OCI-LY3 (cell line): ENCODE measurements at regions not wholly inside any gene's neighbourhood (a gene's known extent, or its start where the extent isn't known, plus 50 kb on each side); places are given as distances from the start of the nearest gene placed in this dataset.

ENCODE experiments used
- H2AFZ ChIP-seq: fragments of 200-600, 300-600 bp; shearing (Covaris generic); 2 replicates; pipeline ENCODE4 v1.6.0; 2014; ENCODE audit warnings: antibody characterized with exemption, low read depth, low read length
- H3K27ac ChIP-seq: fragments of 200-600, 300-600 bp; sonication (generic); 2 replicates; pipeline ENCODE4 v1.5.1; 2014; ENCODE audit warnings: mild to moderate bottlenecking, low read length, moderate library complexity, mixed read lengths
- H3K27me3 ChIP-seq: fragments of 200-600, 300-600 bp; sonication (generic); 2 replicates; pipeline ENCODE4 v1.6.1; 2014; ENCODE audit warnings: low read depth, low read length, mixed read lengths
- H3K36me3 ChIP-seq: fragments of 200-600, 300-600 bp; sonication (generic); replicated peaks from 2 replicates; pipeline ENCODE3; 2014; ENCODE audit warnings: low read depth, low read length, mixed read lengths
- H3K4me1 ChIP-seq: fragments of 300-600, 200-600 bp; sonication (generic); 2 replicates; pipeline ENCODE4 v1.6.1; 2014; ENCODE audit warnings: low read length, mixed read lengths
- H3K4me2 ChIP-seq: fragments of 200-600, 300-600 bp; sonication (generic); 2 replicates; pipeline ENCODE4 v1.6.1; 2014; ENCODE audit warnings: low read length, mixed read lengths
- H3K4me3 ChIP-seq: fragments of 300-600, 200-600 bp; sonication (generic); 2 replicates; pipeline ENCODE4 v1.5.1; 2014; ENCODE audit warnings: antibody characterized with exemption, mild to moderate bottlenecking, low read length, moderate library complexity
- H3K79me2 ChIP-seq: fragments of 300-600, 200-600 bp; shearing (Covaris generic); 2 replicates; pipeline ENCODE4 v1.6.1; 2014; ENCODE audit warnings: mild to moderate bottlenecking, low read length, mixed read lengths
- H3K9ac ChIP-seq: fragments of 300-600, 200-600 bp; shearing (Covaris generic); 2 replicates; pipeline ENCODE4 v1.6.0; 2014; ENCODE audit warnings: mild to moderate bottlenecking, low read length, moderate library complexity
- H3K9me3 ChIP-seq: fragments of 200-600, 300-600 bp; shearing (Covaris generic); 2 replicates; pipeline ENCODE4 v1.6.1; 2014; ENCODE audit warnings: low read length, mixed read lengths; ENCODE audit not compliant: insufficient read depth
- H4K20me1 ChIP-seq: fragments of 200-600, 300-600 bp; sonication (generic); 2 replicates; pipeline ENCODE4 v1.6.1; 2016; ENCODE audit warnings: low read length, mixed read lengths; ENCODE audit not compliant: insufficient read depth
- EZH2phosphoT487 ChIP-seq: fragments of 200-600 bp; shearing (Covaris generic); IDR thresholded peaks from 2 replicates; pipeline ENCODE4 v1.6.1; 2018; ENCODE audit warnings: antibody characterized with exemption, mixed run types, low read depth
- TF ChIP-seq, protein P1 (sequence below): fragments of 200-600, 300-600 bp; sonication (generic); IDR thresholded peaks from 2 replicates; pipeline ENCODE4 v1.5.1; 2014; ENCODE audit warnings: antibody characterized with exemption, low read length, low read depth

- TF ChIP-seq, protein P1, sequence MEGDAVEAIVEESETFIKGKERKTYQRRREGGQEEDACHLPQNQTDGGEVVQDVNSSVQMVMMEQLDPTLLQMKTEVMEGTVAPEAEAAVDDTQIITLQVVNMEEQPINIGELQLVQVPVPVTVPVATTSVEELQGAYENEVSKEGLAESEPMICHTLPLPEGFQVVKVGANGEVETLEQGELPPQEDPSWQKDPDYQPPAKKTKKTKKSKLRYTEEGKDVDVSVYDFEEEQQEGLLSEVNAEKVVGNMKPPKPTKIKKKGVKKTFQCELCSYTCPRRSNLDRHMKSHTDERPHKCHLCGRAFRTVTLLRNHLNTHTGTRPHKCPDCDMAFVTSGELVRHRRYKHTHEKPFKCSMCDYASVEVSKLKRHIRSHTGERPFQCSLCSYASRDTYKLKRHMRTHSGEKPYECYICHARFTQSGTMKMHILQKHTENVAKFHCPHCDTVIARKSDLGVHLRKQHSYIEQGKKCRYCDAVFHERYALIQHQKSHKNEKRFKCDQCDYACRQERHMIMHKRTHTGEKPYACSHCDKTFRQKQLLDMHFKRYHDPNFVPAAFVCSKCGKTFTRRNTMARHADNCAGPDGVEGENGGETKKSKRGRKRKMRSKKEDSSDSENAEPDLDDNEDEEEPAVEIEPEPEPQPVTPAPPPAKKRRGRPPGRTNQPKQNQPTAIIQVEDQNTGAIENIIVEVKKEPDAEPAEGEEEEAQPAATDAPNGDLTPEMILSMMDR: no peak
- no peak for TF ChIP-seq EZH2phosphoT487
- Histone ChIP-seq H3K9ac (no peak overlapping the region), H3K79me2 (no peaks in the 10 kb centered on the region), H3K4me1 (peaks cover 9% of the 10 kb centered on the region), H4K20me1 (no peaks in the 10 kb centered on the region), H2AFZ (no peak overlapping the region), H3K27me3 (no peaks in the 10 kb centered on the region), H3K4me2 (no peak overlapping the region), H3K9me3 (no peaks in the 10 kb centered on the region), H3K27ac (no peak overlapping the region), H3K36me3 (no peaks in the 10 kb centered on the region), H3K4me3 (no peak overlapping the region)
These were observed 414.2 kb upstream of the SEMA3C start for GRCh38 chr7:81333004-81333403.

DNA sequence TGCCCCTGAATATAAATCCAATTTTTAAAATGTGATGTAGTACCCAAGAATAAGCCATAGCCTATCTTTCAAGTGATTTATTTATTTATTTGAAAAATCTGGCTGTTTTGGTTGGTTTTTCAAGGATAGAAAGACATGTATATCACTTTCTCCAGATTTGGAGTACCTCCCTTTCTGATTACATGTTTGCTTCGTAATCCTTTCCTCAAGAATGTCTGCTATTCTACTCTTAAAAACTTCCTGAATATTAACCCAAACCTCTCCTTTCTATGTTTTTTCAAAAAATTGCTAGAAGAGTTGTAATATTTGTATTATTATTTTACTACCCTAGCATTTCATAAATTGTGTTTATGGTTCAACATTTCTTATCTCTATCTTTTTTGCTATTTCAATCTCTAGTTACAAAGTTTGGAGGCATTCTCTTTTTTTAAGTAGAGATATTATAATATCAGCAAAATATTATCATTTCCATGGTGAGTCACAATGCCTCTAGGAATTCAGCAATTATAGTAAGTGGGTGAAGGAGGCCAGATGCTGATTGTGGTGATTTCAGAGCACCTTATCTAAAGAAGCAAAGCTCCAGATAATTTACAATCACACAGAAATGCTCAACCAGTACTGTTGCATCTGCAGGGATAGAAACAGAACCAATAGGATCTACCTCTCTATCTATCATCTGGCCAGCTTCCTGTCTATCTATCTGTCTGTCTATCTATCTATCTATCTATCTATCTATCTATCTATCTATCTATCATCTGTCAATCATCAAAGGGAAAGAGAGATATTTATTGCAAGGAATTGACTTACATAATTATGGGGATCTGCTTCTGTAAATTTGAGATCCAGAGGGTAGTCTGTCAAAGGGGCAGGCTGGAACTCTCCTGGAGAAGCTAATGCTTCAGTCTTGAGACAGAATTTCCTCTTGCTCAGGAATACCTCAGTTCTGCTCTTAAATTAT lies 412.5 kb upstream of the SEMA3C start:
- TF ChIP-seq EZH2phosphoT487: no peak
- no peak overlapping the region for H2AFZ ChIP-seq

GRCh38 chr7:81330108-81330507 lies 411.3 kb upstream of the SEMA3C start:
- Histone ChIP-seq H3K4me1 (peaks cover 9% of the 10 kb centered on the region), H3K79me2 (no peaks in the 10 kb centered on the region), H3K9me3 (no peaks in the 10 kb centered on the region), H3K4me3 (no peak overlapping the region), H3K36me3 (no peaks in the 10 kb centered on the region), H3K9ac (no peak overlapping the region), H3K4me2 (peak overlapping the region; percentile 14; the same call in 1 of the 2 replicates), H3K27ac (no peak overlapping the region), H3K27me3 (no peaks in the 10 kb centered on the region), H2AFZ (no peak overlapping the region), H4K20me1 (no peaks in the 10 kb centered on the region)
- TF ChIP-seq, protein P1: no peak
- TF ChIP-seq EZH2phosphoT487: no peak

More for the DNA sequence above, 412.5 kb upstream of the SEMA3C start:
- H3K79me2 ChIP-seq: no peaks in the 10 kb centered on the region
- no peaks in the 10 kb centered on the region for H3K9me3 ChIP-seq
- H3K4me1 ChIP-seq: peaks cover 9% of the 10 kb centered on the region
- H4K20me1 ChIP-seq: no peaks in the 10 kb centered on the region
- no peak overlapping the region for H3K4me3 ChIP-seq
- no peak overlapping the region for H3K9ac ChIP-seq
- H3K36me3 ChIP-seq: no peaks in the 10 kb centered on the region
- no peak overlapping the region for H3K4me2 ChIP-seq
- H3K27ac ChIP-seq: no peak overlapping the region
- H3K27me3 ChIP-seq: no peaks in the 10 kb centered on the region

DNA sequence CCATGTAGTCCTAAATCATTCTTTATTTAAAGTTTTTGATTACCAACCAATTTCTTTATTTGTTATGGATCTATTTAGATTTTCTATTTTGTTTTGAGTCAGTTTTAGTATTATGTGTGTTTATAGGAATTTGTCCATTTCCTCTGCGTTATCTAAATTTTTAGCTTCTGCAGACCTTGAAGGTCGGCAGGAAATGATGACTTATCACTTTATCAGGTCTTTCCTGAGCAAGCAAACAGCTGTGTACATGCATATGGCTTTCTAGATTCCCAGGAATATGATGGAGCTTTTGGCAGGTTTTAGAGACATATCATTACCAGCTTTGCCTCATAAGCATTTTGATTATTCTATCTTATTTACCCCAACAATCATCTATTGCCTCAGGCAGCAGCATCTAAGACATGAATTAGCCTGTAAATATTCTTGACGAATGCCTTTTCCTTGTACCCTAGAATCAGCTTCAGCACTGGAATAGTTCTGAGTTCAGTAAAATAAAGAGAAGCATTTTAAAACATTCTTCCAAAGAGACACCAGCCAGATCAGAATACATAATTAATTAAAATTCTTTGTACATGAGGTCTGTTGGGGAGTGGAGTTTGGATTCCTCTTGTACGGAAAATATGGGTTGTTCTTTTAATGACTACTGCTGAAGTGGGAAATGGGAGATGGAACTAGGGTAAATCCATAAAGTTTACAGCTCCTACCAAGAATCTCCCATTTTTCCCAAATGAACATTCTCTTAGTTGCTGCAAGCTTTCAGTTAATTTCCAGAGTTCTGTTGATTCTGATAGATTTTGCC lies 408.8 kb upstream of the SEMA3C start:
- Histone ChIP-seq H3K4me2 (no peak overlapping the region), H3K4me3 (no peak overlapping the region), H3K9me3 (no peaks in the 10 kb centered on the region), H3K27ac (no peak overlapping the region), H3K36me3 (no peaks in the 10 kb centered on the region), H3K9ac (no peak overlapping the region), H4K20me1 (no peaks in the 10 kb centered on the region), H3K27me3 (no peaks in the 10 kb centered on the region), H3K79me2 (no peaks in the 10 kb centered on the region), H3K4me1 (peaks cover 9% of the 10 kb centered on the region), H2AFZ (no peak overlapping the region)
- TF ChIP-seq EZH2phosphoT487: no peak
- TF ChIP-seq, protein P1: no peak
